MM.1S (cell line): ENCODE measurements at regions not wholly inside any gene's neighbourhood (a gene's known extent, or its start where the extent isn't known, plus 50 kb on each side); places are given as distances from the start of the nearest gene placed in this dataset.

ENCODE experiments used
- DNase-seq: peaks from one replicate; pipeline ENCODE4 v3.0.0-alpha.2; 2015
- H2AFZ ChIP-seq: fragments of 300-600 bp; sonication (generic); 2 replicates; pipeline ENCODE4 v1.6.0; 2016; ENCODE audit warnings: antibody characterized with exemption, low read length
- H3F3A ChIP-seq: fragments of 300-600 bp; sonication (generic); 2 replicates; pipeline ENCODE4 v1.6.1; 2016; ENCODE audit warnings: mild to moderate bottlenecking, antibody characterized with exemption, low read length, moderate library complexity, mixed read lengths; ENCODE audit not compliant: insufficient read depth
- H3K27ac ChIP-seq: fragments of 300-600 bp; sonication (generic); 2 replicates; pipeline ENCODE4 v1.5.1; 2016; ENCODE audit warnings: mild to moderate bottlenecking, low read length
- H3K27me3 ChIP-seq: fragments of 300-600 bp; sonication (generic); replicated peaks from 2 replicates; pipeline ENCODE4 v1.6.0; 2016; ENCODE audit warnings: low read length; ENCODE audit not compliant: insufficient read depth
- H3K36me3 ChIP-seq: fragments of 300-600 bp; sonication (generic); replicated peaks from 2 replicates; pipeline ENCODE4 v1.6.1; 2016; ENCODE audit warnings: mild to moderate bottlenecking, low read length, mixed read lengths; ENCODE audit not compliant: insufficient read depth
- H3K4me1 ChIP-seq: fragments of 300-600 bp; sonication (generic); 2 replicates; pipeline ENCODE4 v1.6.1; 2016; ENCODE audit warnings: low read length, mixed read lengths
- H3K4me2 ChIP-seq: fragments of 300-600 bp; sonication (generic); 2 replicates; pipeline ENCODE4 v1.6.0; 2016; ENCODE audit warnings: low read depth, low read length
- H3K4me3 ChIP-seq: fragments of 300-600 bp; sonication (generic); 2 replicates; pipeline ENCODE4 v1.5.1; 2016; ENCODE audit warnings: low read length, mixed read lengths
- H3K79me2 ChIP-seq: fragments of 300-600 bp; sonication (generic); 2 replicates; pipeline ENCODE4 v1.6.1; 2016; ENCODE audit warnings: mixed run types, low read length, mixed read lengths
- H3K9ac ChIP-seq: fragments of 300-600 bp; sonication (generic); 2 replicates; pipeline ENCODE4 v1.6.1; 2016; ENCODE audit warnings: low read length, mixed read lengths
- H3K9me2 ChIP-seq: fragments of 300-600 bp; sonication (generic); replicated peaks from 2 replicates; pipeline ENCODE4 v1.6.1; 2016; ENCODE audit warnings: mild to moderate bottlenecking, low read length, mixed read lengths; ENCODE audit not compliant: insufficient read depth
- H3K9me3 ChIP-seq: fragments of 300-600 bp; sonication (generic); replicated peaks from 2 replicates; pipeline ENCODE4 v1.6.1; 2016; ENCODE audit warnings: mild to moderate bottlenecking, low read length, mixed read lengths; ENCODE audit not compliant: insufficient read depth
- H4K20me1 ChIP-seq: fragments of 300-600 bp; sonication (generic); 2 replicates; pipeline ENCODE4 v1.6.1; 2016; ENCODE audit warnings: mild to moderate bottlenecking, low read length, moderate library complexity, mixed read lengths; ENCODE audit not compliant: insufficient read depth
- CTCF ChIP-seq: fragments of 300-600 bp; sonication (generic); IDR thresholded peaks from 2 replicates; pipeline ENCODE4 v1.5.1; 2016; ENCODE audit warnings: antibody characterized with exemption, low read length, mixed read lengths
- EZH2 ChIP-seq: fragments of 300-600 bp; sonication (generic); optimal IDR thresholded peaks from 2 replicates; pipeline ENCODE3; 2017; ENCODE audit warnings: low read depth, mild to moderate bottlenecking, antibody characterized with exemption, low read length, mixed read lengths
- EZH2phosphoT487 ChIP-seq: fragments of 300-600 bp; sonication (generic); IDR thresholded peaks from 2 replicates; pipeline ENCODE4 v1.6.1; 2018; ENCODE audit warnings: antibody characterized with exemption, low read length

GRCh38 chr15:93200081-93200836 lies 111.2 kb upstream of the RGMA start:
- TF ChIP-seq EZH2 (no peak), EZH2phosphoT487 (no peak), CTCF (no peak)
- no peaks in the 10 kb centered on the region for H3K4me1 ChIP-seq
- no peak overlapping the region for H3K4me2 ChIP-seq
- H2AFZ ChIP-seq = no peak overlapping the region
- no peaks in the 10 kb centered on the region for H3F3A ChIP-seq
- H3K9me3 ChIP-seq = no peaks in the 10 kb centered on the region
- no peaks in the 10 kb centered on the region for H3K36me3 ChIP-seq
- DNase-seq = no peak
- H3K79me2 ChIP-seq = no peaks in the 10 kb centered on the region
- H3K27me3 ChIP-seq = no peaks in the 10 kb centered on the region
- no peak overlapping the region for H3K4me3 ChIP-seq
- H4K20me1 ChIP-seq = no peaks in the 10 kb centered on the region
- H3K27ac ChIP-seq = no peak overlapping the region
- H3K9ac ChIP-seq = no peak overlapping the region
- H3K9me2 ChIP-seq = no peaks in the 10 kb centered on the region

GRCh38 chr15:93196135-93196670 lies 107.2 kb upstream of the RGMA start:
- Histone ChIP-seq H3K9me3 (no peaks in the 10 kb centered on the region), H3K79me2 (no peaks in the 10 kb centered on the region), H3K4me2 (no peak overlapping the region), H3K4me3 (no peak overlapping the region), H3K27ac (no peak overlapping the region), H2AFZ (no peak overlapping the region), H3K9ac (no peak overlapping the region), H3K4me1 (no peaks in the 10 kb centered on the region), H3K27me3 (no peaks in the 10 kb centered on the region), H3K9me2 (no peaks in the 10 kb centered on the region), H3K36me3 (no peaks in the 10 kb centered on the region), H3F3A (no peaks in the 10 kb centered on the region), H4K20me1 (no peaks in the 10 kb centered on the region)
- TF ChIP-seq CTCF (no peak), EZH2phosphoT487 (no peak), EZH2 (no peak)
- DNase-seq = no peak

- Histone ChIP-seq H4K20me1 (no peaks in the 10 kb centered on the region), H3K4me2 (no peak overlapping the region), H3K27ac (no peak overlapping the region), H3K4me3 (no peak overlapping the region), H3F3A (no peaks in the 10 kb centered on the region), H2AFZ (no peak overlapping the region), H3K27me3 (no peaks in the 10 kb centered on the region), H3K9ac (no peak overlapping the region), H3K36me3 (no peaks in the 10 kb centered on the region), H3K4me1 (no peaks in the 10 kb centered on the region), H3K9me3 (no peaks in the 10 kb centered on the region), H3K9me2 (no peaks in the 10 kb centered on the region), H3K79me2 (no peaks in the 10 kb centered on the region)
- TF ChIP-seq CTCF = no peak
- no peak for TF ChIP-seq EZH2
- TF ChIP-seq EZH2phosphoT487 = no peak
- no peak for DNase-seq
These were observed 106.1 kb upstream of the RGMA start for GRCh38 chr15:93195109-93195508.
